Activated CD8-positive, alpha-beta memory T cell treated with anti-CD3 and anti-CD28 coated beads for 24 hours (primary cell): ENCODE measurements at regions not wholly inside any gene's neighbourhood (a gene's known extent, or its start where the extent isn't known, plus 50 kb on each side); places are given as distances from the start of the nearest gene placed in this dataset.

Source experiments
- DNase-seq: peaks from one replicate; pipeline ENCODE4 v3.0.0-alpha.2; 2020

DNA sequence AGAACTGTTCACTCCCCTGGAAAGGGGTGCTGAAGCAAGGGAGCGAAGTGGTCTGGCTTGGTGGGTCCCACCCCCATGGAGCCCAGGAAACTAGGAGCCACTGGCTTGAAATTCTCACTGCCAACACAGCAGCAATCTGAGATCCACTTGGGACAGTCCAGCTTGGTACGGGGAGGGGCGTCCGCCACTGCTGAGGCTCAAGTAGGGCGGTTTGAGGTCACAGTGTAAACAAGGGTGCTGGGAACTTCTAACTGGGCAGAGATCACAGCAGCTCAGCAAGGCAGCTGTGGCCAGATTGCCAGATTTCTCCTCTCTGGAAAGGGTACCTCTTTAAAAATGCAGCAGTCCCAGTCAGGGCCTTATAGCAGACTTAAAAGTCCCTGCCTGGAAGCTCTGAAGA is 53.9 kb upstream of the GALNTL6 start:
- no peak for DNase-seq

DNA sequence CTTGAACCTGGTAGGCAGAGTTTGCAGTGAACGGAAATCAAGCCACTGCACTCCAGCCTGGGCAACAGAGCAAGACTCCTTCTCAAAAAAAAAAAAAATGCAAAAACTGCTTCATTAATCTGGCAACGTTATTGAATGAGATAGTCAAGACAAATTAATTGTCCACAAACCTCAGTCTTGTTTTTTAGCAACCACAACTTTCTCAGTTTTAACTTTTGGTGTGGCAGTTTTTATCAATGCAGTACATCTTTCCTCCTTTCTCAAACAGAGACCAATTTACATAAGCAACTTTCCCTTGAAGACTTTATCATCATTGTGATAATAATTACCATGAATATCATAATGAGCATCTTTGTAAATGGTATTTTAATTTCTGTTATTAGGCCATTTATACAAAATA is 61.7 kb upstream of the GALNTL6 start:
- DNase-seq: no peak

DNA sequence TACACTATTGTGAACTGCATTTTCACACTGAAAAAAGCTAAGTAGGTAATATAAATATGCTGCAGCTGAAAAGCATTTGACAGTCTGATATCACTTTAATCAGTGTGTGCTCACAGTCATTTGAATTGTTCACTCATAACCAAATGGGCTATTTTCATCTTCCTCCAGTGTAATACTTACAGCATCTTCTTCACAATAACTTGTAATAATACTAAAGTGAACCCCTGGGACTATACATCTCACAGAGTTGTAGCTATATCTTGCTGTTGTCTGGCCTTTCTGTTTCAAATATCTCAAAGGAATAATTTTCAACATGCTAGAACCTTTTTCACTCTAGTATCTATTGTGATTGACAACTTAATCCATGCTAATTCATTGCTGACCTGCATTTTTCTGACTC is 66.8 kb upstream of the GALNTL6 start:
- no peak for DNase-seq

DNA sequence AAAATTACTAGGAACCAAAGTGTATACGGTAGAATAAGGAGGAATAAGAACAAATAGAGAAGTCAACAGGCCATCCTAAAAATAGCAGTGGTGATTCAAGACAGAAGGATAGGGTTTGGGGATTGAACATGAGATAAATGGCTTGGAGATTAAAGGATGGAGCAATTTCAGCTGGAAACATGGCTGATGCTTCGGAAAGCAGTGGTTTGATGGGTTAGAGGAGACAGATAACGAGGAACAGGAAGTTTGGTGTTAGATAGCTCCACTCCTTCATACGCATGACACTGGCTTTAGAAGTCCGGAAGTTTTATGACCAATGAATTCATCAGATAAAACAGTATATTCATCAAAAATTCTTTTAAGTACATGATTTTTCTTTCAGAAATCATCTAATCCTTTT is 70.8 kb upstream of the GALNTL6 start:
- no peak for DNase-seq

DNA sequence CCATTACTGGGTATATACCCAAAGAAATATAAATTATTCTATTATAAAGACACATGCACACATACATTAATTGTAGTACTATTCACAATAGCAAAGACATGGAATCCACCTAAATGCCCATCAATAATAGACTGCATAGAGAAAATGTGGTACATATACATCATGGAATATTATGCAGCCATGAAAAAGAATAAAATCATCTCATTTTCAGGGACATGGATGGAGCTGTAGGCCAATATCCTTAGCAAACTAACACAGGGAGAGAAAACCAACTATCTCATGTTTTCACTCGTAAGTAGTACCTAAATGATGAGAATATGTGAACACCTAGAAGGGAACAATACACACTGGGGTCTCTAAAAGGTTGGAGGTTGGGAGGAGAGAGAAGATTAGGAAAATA is 86.0 kb upstream of the GALNTL6 start:
- DNase-seq: no peak

DNA sequence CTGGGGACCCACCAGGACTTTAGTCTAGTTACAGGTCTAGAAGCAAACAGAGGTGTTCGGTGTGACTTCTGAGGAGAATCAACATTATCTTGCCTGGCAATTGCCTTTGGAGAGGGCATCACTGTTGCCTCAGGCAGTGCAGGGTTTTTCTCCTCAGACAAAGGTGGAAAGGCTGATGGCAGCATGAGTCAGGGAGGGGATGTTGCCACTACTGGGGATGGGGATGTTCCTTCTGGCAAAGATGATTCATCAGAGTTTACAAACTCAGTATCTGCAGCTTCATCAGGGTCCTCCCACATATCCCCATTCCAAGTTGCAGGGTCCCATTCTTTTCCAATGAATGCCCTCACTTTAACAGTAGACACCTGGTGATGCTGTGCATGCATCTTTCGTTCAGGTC is 91.3 kb upstream of the GALNTL6 start:
- no peak for DNase-seq

DNA sequence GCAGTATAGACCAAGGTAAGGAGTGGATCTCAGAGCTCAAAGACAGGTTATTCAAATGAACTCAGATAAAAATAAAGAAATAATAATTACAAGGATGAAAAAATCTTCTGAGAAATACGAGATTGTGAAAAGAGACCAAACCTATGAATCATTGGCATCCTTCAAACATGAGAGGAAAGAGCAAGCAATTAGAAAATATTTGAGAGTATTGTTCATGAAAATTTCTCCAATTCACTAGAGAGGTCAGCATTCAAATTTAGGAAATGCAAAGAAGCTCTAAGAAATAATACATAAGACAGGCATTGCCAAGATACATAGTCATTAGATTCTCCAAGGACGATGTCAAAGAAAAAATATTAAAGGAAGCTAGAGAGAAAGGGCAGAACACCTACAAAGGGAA is 93.5 kb upstream of the GALNTL6 start:
- no peak for DNase-seq

DNA sequence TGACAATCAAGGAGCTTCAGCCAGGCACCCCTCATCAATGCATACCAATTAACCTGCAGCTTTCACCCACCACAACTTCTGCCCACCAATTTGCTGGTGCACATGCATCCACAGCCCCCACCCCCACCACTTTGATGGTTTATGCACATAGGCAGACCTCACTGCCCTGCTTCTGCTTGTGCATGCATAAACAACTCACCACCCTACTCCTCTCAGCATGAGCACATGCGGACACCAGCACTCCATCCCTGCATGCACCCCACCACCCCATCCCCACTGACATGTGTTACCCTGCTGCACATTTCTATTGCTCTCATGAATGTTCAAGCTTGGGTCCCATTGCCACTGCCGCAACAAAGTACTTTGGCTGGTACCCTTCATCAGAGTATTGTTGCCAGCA is 94.5 kb upstream of the GALNTL6 start:
- DNase-seq: no peak

DNA sequence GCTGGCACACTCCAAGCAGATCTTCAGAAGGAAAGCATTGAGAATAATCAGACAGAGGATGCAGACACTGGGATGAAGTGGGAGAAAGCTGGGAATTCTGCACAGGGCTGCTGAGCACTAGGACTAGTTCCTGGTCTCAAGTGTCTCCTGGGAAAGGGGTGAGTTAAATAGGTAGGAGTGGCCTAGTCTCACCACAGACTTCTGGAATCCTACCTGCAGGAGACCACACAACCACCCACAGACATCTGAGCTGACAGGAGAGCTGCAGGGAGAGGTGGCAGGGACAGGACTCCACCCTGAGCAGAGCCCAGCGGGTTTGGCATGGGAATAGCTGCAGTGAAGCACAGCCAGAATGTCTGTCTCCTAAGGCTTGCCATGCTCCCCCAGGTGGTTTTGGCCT is 95.1 kb upstream of the GALNTL6 start:
- DNase-seq: no peak

DNA sequence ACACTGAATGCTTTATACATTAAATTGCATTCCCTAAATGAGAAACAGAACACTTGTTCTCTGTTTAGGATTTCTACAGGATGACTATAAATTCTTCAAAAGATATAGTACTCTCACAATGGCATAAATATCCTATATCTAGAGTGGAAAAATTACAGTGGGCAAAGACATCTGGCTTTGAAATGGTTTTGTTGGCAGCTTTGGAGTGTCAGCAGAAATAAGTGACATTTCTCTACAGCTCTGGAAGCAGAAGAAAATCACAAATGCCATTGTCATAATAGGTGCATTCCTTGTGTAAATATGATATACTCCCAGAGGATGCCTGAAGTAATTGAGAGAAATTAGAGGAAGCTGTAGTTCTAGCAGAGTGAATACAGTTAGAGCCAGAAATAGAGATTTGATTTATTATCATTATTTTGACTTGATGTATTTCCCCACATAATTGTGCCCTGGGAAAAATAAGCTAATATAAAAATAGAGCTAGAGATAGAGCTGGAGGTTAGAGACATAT is 95.9 kb upstream of the GALNTL6 start:
- DNase-seq: no peak

DNA sequence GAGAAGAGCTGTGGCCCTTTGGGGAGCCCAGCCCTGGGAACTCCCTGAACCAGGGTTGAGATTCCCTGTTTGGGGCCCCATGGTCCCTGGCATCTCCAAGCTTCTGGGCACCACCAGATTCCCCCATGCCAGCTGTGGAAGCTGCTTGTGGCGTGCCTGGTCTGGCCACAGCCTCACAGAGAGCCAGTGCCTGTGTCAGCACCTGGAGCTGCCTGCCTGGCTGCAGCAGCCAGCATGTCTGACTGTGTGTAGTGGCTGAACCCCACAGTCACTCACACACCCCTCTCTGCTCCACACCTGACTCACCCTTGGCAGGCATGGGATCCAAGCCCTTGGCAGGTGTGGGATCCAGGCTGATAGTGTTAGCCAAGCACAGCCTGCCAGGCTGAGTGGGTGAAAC is 97.2 kb upstream of the GALNTL6 start:
- DNase-seq: no peak

DNA sequence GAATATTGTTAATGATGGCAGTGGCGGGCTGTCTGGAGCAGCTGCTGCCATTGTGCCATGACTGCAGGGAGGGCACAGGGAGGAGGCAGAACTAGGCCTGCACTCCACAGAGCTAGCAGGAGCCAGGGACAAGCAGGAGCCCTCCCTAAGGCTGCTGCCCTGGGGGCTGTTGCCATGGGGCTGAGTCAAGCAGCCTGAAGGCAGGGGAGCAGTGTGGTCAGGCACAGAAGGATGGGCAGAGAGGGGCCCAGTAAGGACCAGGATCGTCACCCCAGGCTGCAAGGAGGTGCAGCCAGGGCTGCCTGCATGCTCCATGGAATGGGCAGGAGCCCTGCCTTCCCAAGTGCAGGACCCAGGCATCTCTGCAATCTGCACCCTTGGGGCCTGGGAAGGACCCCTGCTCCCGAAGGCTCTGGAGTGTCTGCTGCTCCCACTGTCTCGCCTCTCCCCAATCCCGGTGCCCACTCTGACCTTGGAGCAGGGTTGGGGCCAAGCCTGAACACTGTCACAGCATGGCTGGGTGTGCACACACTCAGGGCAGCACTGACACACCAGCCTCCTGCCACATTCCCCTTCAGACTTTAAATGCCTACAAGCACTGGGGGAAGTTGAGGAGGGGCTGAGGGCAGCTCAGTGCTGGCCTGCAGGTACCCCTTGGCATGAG is 98.3 kb upstream of the GALNTL6 start:
- no peak for DNase-seq

DNA sequence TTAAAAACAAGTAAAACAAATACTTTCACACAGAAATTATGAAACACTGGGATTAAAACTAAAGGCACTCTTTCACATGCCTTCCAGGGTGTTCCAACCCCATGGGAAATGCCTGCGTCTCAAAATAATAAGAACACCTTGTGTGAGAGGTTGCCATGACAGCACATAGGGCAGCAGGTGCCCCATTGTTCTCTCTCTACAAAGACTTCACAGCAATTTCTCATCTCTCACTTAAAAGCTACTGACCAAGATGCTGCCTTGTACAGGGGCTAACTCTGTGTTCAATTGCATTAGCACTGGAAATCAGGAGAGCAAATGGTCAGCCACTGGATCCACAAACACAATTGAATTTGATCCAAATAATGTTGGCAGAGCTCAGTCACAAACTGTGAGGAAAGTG is 102.5 kb upstream of the GALNTL6 start:
- no peak for DNase-seq

DNA sequence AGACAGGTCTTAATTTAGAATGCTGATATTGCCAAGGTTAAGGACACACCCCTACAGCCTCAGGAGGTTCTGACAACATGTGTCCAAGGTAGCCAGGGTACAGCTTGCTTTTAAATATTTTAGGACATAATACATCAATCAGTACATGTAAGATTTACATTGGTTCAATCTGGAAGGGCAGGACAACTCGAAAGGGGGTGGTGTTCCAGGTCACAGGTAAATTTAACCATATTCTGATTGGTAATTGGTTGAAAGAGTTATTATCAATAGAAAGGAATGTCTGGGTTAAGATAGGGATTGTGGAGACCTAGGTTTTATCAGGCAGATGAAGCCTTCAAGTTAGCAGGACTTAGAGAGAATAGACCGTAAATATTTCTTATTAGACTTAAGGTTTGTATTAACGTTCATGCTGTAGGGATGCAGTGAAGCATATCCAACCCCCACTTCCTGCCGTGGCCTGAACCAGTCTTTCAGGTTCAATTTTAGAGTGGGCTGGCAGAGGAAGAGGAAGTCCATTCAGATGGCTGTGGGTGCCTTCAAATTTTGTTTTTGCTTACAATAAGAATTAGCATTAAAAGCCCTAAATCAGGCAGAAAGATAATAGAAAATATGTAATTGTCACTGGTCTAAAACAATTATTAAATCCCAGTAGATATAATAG is 136.5 kb upstream of the GALNTL6 start:
- DNase-seq: no peak

DNA sequence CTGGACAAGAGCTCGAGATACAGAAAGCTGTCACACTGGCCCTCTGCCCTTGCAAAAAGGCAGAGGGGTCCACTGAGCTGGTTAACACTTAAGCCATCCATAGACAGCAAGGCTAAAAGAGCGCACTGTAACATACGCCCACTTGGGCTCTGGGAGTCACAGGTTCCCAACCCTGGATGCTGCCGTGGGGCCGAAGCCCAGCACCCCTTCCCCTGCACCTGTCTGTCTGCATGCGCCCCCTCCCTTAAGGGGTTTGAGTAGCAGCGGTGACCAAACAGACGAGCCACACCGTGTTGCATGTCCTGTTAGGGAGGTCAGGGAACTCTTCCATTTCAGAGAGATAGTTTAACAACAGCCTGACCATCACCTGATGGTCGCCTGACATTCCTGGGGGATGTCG is 138.4 kb upstream of the GALNTL6 start:
- DNase-seq: no peak

DNA sequence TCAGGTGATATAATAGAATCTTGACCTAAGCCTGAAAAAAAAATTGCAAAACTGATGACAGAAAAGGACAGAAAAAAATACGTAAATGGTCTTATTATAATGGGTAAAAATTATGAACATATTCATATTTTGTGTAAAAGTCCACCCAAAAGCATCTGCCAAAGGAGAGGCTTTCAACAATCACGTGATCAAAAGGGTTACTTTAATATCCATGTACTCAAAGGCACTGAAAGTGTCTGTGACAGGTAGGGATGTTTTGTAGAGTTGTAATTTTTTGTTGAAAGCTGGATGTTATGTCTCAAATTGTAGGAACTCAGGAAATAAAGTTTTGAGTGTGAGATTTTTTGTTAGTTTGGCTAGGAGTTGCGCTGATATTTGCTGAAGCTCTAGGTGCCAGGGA is 144.8 kb upstream of the GALNTL6 start:
- DNase-seq: no peak

DNA sequence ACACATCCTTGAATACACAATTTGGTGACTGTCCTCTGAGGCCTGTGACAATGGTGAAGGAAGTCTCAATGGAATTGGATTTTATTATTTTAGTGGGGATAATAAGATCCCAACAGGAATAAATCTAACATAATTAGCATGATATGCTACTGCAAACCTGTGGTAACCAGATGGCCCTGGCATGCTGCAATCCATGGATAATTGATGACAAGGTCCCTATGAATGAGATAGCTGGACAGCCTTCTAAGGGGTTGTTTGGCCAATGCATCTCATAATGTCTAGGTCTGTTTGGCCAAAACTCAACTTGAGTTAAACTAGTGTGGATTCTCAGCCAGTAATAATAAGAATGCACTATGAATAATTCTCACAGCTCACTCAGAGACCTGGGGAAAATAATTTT is 145.3 kb upstream of the GALNTL6 start:
- no peak for DNase-seq

DNA sequence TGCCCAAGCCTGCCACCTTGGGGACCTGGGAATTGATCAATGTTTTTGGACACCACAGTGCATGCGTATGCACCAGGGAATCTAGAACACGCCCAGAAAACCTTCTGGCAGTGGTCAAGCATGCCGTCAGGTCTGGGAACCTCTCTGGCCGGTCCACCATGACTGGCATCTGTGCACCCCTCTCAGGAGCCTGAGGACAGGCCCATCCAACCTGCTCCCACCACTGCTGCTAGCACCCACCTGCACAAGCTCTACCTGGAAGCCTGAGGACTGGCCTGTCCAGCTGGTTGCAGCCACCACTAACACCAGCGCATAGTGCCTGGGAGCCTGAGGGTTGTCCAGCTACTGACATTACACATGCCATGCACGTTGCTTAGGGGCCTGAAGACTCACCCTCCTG is 162.1 kb upstream of the GALNTL6 start:
- no peak for DNase-seq

DNA sequence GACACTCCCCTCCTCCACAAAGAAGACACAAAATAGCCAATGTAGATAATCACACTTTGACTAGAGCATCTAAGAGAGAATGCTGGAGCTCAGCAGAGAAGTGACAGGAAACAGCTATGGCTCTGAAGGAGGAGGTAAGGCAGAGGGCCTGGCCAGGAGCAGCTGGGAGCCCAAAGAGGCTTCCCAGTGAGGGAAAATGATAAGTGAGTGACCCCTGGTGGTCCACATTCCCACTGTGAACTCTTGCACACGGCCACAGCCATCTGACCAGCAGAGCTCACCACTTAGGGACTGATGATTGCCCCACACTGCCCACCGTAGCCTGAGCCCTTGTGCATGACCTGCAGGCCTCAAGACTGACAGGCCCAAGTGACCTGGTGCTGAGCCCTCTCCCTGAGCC is 162.7 kb upstream of the GALNTL6 start:
- DNase-seq: no peak

DNA sequence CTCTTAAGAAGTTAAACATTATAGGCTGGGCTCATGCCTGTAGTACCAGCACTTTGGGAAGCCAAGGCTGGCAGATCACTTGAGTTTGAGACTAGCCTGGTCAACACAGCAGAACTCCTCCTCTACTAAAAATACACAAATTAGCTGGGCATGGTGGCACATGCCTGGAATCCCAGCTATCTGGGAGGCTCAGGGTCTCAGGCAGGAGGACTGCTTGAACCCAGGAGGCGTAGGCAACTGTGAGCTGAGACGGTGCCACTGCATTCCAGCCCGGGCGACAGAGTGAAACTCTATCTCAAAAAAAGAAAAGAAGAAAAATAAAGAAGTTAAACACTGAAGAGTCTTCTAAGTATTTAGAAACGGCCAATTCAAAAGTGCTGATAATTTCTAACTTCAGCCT is 164.3 kb upstream of the GALNTL6 start:
- DNase-seq: no peak

DNA sequence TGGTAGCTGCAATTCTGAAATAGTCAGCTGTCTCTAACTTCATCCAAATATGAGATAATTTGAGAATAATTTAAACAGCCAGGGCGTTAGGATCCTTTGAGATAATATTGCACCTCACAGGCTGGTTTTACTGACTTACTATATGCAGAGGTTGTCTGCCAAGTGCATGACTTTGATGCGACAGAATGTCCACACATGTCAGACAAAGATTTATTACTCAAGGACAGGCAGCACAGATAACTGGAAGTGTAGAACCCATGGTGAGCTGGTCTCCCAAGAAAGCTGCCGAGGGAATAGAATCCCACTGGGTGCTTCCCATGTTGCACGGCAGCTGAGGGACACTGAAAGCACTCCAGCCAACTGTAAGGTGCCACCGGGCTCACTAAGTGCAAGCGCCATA is 166.2 kb upstream of the GALNTL6 start:
- DNase-seq: no peak

DNA sequence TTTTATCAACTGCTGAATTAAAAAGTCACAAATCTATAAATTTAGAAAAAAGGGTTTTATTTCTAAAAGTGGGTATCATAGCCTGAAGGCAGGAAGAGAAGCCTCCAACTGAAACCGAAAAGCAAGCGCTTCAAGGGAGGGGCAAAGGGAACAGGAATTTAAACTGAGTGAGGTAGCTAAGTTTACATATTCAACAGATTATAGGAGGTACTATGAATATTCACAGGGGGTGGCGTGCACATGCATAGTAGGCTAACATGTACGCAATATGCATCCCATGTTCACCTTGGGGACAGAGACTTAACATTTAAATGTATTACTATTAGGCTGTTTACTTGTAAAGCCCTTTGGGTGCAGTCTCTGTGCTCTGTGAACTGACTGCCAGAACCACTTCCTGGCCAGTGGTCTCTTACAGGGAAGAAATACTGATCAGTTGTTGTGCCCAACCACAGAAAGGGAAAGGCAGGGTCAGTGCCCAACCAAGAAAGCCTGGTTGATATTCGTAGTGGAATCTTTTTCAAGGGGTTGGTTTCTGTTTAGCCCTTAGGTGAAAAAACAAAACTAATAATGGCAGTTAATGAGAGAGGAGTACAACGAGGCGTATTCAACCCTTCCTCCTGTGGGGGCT is 168.7 kb upstream of the GALNTL6 start:
- DNase-seq: no peak

DNA sequence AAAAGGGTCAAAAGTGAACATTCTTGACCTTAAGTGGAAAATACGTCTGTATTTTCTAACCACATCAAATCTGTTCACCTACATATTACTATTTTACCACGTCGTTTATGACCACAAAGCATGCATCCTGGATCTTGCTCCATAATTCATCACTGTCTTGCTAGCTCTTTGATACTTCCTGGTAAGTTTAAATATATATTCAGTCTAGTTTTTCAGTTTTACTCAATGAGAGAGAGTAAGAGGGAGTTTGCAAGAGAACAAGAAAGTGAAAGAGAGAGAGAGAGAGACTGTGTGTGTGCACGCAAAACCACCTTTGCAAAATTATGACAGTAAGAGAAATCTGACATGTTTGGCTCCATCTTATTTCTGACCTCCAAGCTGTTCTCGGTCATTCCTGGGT is 173.7 kb upstream of the GALNTL6 start:
- no peak for DNase-seq

DNA sequence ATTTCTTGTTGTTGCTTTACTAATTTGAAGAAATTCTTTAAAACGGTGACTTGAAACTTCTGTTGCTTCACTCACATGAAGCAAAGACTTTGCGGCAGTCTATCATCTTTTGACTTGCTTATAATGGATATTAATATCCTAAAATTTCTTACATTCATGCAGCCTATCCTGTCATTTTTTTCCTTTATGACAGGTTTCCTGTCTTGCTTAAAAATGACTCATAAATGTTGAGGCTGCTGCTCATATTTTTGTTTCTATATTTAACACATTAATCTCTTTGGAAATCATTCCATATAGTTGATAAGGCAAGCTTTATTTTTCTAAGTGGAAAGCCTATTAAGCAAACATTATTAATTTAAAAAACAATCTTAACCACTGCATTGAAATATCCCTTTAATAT is 176.6 kb upstream of the GALNTL6 start:
- DNase-seq: no peak

DNA sequence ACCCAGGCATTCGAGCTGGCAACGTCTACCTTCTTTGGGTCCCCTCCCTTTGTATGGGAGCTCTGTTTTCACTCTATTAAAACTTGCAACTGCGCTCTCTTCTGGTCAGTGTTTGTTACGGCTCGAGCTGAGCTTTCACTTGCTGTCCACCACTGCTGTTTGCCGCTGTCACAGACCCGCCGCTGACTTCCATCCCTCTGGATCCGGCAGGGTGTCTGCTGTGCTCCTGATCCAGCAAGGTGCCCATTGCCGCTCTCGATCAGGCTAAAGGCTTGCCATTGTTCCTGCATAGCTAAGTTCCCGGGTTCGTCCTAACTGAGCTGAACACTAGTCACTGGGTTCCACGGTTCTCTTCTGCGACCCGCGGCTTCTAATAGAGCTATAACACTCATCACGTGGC is 183.5 kb upstream of the GALNTL6 start:
- DNase-seq: no peak
